Activated T-helper 2 cell treated with anti-CD3 and anti-CD28 coated beads, Interferon-gamma antibody, Interleukin-2, Interleukin-4, amounts not matched to agents 10 μg/mL and 5 μg/mL and 100 μg/mL, durations not matched to agents 14 hours and 24 hours and 36 hours (primary cell): ENCODE measurements at regions not wholly inside any gene's neighbourhood (a gene's known extent, or its start where the extent isn't known, plus 50 kb on each side); places are given as distances from the start of the nearest gene placed in this dataset.
"Not testable (repeated sequence)": the region's sequence is repeated elsewhere in the genome, so short reads cannot be mapped to it uniquely, and the experiment has no call there.

Experiments
- DNase-seq: peaks from one replicate; pipeline ENCODE4 v3.0.0; 2021; ENCODE audit warnings: low spot score
- H3K27ac Mint-ChIP-seq: one replicate; pipeline ENCODE4 v1.8.0; 2021; ENCODE audit warnings: mixed read lengths
- H3K27me3 Mint-ChIP-seq: one replicate; pipeline ENCODE4 v1.8.0; 2021; ENCODE audit warnings: low read depth, mixed read lengths
- H3K36me3 Mint-ChIP-seq: one replicate; pipeline ENCODE4 v1.8.0; 2021; ENCODE audit warnings: low read depth, mixed read lengths
- H3K4me1 Mint-ChIP-seq: one replicate; pipeline ENCODE4 v1.8.0; 2021; ENCODE audit warnings: low read depth, mixed read lengths
- H3K4me3 Mint-ChIP-seq: one replicate; pipeline ENCODE4 v1.8.0; 2021; ENCODE audit warnings: low read depth, mild to moderate bottlenecking, moderate library complexity, mixed read lengths
- H3K9me3 Mint-ChIP-seq: one replicate; pipeline ENCODE4 v1.8.0; 2021; ENCODE audit warnings: mixed read lengths
- intact Hi-C: fragments of 100-400 bp; cut with micrococcal nuclease; formaldehyde crosslinking; loops from one replicate; pipeline ENCODE4 v1.15.1; 2023

DNA sequence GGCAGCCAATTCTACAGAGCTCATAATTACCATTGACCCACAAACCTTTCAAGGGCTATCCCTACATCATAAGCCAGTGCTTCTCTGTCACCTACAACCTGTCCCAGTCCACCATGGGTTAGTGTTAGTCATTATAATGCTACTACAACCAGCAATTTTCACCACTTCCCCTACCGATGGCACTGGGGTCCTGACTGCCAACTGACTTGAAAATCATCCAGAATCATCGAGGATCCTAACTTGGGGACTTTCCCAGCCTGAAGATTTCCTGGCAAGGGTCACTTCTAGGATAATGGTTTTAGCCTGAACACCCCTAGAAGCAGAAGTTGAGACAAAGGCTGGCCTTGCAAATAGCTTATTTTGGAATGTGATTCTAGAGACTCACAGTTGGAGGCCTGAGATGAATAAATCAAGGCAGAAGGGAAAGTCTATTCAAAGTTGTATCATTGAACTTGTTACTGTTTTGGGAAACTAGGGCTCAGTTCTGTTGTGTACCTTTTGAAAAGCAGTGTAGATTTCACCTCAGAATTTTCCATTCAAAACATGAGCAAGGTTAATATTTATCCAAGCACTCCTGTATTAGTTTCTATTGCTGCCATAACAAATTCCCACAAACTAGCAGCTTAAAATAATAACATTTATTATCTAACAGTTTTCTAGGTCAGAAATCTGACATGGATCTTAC is 633.0 kb downstream of the LRRC70 start:
- Mint-ChIP-seq H3K27ac (no peak overlapping the region), H3K4me3 (no peak overlapping the region), H3K4me1 (no peaks in the 10 kb centered on the region), H3K27me3 (no peaks in the 10 kb centered on the region), H3K9me3 (no peaks in the 10 kb centered on the region), H3K36me3 (no peaks in the 10 kb centered on the region)
- DNase-seq, result no peak
- intact Hi-C loops, result no loop called here

DNA sequence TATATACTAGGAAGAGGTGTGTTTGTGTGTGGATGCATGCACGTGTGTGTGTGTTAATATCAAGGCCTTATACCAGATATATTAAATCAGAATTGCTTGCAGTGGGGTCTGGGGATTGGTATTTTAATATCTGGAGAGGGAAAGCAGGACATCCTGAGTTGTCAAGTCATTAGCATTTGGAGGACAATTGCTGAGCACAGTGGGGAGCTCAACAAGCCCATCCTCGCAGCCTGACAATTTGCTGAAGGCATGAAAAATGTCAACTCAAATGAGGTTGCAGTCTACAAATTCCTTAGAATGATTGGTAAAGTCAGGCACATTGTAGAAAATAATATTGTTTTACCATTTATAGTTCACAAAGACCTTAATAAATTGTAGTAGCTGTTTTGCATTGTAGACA is 627.4 kb downstream of the LRRC70 start:
- intact Hi-C loops, result no loop called here
- H3K36me3 Mint-ChIP-seq, result no peaks in the 10 kb centered on the region
- DNase-seq, result no peak
- H3K9me3 Mint-ChIP-seq, result peaks cover 8% of the 10 kb centered on the region
- no peak overlapping the region for H3K4me3 Mint-ChIP-seq
- H3K4me1 Mint-ChIP-seq, result no peaks in the 10 kb centered on the region
- no peaks in the 10 kb centered on the region for H3K27me3 Mint-ChIP-seq
- no peak overlapping the region for H3K27ac Mint-ChIP-seq

DNA sequence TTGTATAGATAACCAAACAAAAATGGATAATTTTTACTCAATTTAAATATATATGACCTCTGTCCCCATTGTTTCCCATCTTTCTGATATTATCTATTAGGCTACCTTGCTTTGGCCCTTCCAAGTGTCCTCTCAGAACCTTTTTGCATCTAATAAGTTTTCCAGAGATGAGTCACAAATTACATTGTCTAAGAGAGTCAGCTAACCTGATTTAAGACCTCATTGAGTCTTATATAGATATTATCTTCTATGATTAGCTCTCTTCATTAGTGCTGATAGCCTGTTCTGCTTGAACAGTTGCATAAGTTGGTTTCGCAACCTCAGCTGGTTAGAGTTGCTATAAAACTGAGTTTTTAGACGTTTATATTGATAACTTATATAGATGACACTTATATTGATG is 623.1 kb downstream of the LRRC70 start:
- intact Hi-C loops, result no loop called here
- no peaks in the 10 kb centered on the region for H3K4me1 Mint-ChIP-seq
- no peak for DNase-seq
- H3K27me3 Mint-ChIP-seq, result no peaks in the 10 kb centered on the region
- no peak overlapping the region for H3K4me3 Mint-ChIP-seq
- H3K27ac Mint-ChIP-seq, result no peak overlapping the region
- no peaks in the 10 kb centered on the region for H3K36me3 Mint-ChIP-seq
- peaks cover 8% of the 10 kb centered on the region for H3K9me3 Mint-ChIP-seq

DNA sequence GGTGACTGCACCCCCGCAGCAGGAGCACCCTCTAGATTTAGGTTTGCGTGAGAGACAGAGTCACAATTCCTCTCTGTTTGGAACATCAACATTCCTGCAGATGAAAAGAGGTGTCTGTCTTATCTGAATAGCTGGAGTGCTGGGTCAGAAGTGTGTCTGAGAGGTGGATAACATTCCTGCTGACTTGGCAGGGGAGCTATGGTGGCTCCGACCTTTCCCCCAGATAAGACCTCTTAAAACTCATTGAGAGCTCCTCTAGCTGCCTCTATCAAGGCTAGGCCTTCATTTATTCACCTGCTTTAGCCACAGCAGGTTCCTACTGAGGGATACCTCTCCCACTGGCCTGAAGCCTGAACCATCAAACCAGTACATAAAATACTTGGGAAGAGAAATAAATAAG is 615.5 kb downstream of the LRRC70 start:
- H3K4me3 Mint-ChIP-seq, result no peak overlapping the region
- no peaks in the 10 kb centered on the region for H3K36me3 Mint-ChIP-seq
- H3K4me1 Mint-ChIP-seq, result no peaks in the 10 kb centered on the region
- H3K27ac Mint-ChIP-seq, result no peak overlapping the region
- H3K27me3 Mint-ChIP-seq, result no peaks in the 10 kb centered on the region
- no peak for DNase-seq
- H3K9me3 Mint-ChIP-seq, result no peaks in the 10 kb centered on the region
- intact Hi-C loops, result no loop called here

DNA sequence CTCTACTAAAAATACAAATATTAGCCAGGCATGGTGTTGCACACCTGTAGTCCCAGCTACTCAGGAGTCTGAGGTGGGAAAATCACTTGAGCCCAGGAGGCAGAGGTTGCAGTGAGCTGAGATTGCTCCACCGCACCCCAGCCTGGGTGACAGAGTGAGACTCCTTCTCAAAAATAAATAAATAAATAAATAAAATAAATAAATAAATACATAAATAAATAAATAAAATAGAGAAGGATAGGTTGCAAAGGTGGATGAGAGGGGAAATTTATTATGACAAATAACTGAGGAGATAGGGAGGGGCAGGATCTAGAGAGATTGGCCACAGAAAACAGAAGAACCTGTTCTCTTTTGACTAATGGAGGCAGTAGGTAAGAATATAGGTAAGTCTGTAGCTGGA is 601.6 kb downstream of the LRRC70 start:
- H3K36me3 Mint-ChIP-seq, DNase-seq, intact Hi-C loops, H3K4me3 Mint-ChIP-seq, H3K9me3 Mint-ChIP-seq, H3K27ac Mint-ChIP-seq, H3K27me3 Mint-ChIP-seq, H3K4me1 Mint-ChIP-seq: not testable (repeated sequence)

DNA sequence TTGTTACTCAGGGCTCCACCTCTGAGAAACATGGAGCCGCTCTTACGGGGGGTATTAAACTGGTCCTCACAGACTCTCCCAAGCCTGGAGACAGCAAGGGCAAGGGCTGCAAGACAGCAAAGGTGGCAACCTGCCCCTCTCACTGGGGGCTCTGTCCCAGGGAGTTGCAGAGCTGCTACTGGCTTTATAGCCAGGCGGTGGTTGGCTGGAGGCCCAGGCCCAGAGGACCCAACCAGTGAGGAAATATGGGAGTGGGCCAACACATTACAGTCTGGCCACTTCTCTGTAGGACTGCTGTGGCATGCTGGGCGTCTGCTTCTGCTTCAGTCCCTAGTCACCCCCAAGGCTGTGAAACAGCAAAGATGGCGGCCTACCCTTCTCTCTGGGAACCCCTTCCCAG is 597.2 kb downstream of the LRRC70 start:
- intact Hi-C loops, result no loop called here
- Mint-ChIP-seq H3K27ac (no peak overlapping the region), H3K36me3 (no peaks in the 10 kb centered on the region), H3K4me1 (no peaks in the 10 kb centered on the region), H3K4me3 (no peak overlapping the region), H3K9me3 (no peaks in the 10 kb centered on the region), H3K27me3 (no peaks in the 10 kb centered on the region)
- no peak for DNase-seq

DNA sequence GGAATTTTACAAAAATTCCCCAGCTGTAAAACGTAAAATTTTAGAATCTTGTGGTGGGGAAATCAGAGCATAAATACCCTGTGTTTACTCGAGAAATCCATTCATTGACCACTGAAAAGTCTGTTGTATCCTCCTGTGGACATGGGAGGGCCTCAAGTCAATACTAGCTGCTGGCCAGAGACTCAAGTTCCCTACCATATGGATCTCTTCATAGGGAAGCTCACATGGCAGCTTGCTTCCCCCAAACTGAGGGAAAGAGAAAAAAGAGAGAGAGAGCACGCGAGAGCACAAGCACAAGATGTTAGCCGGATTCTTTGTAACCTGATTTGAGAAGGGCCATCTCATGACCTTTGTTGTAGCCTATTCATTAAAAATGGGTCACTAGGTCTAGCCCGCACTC is 591.9 kb downstream of the LRRC70 start:
- Mint-ChIP-seq H3K27ac (no peak overlapping the region), H3K27me3 (no peaks in the 10 kb centered on the region), H3K4me3 (no peak overlapping the region), H3K36me3 (no peaks in the 10 kb centered on the region), H3K4me1 (no peaks in the 10 kb centered on the region), H3K9me3 (no peaks in the 10 kb centered on the region)
- intact Hi-C loops, result no loop called here
- no peak for DNase-seq

DNA sequence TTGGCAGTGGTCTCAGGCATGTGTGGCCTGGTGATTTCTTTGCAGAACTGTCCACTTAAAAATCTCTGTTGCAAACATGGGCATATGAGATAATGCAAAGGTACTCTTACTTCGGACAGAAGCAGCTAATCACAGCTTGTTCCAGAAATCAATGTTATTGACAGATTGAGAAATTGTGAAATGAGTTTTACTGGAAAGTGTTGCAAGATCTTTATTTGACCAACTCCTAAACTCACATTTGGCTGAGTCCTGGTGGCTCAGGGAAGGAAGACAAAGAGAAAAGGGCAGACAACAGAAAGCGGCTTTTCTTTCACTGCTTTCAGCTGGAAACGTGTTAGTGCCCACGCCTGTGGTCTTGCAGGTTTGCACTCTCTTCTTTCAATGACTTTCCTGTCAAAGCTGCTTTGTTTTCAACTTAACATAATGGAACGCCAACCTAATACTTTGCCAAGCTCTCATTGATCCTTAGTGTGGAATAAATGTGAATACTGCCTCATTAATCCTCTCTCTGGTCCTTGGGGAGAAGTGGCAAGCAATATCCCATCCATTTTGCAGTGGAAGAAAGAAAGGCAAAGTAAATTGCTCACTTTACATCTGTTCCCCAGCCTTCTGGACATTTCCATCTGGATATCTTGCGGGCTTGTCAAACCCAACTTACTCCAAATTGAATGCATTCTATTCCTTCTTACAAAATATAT is 586.4 kb downstream of the LRRC70 start:
- H3K4me3 Mint-ChIP-seq, result no peak overlapping the region
- intact Hi-C loops, result no loop called here
- no peaks in the 10 kb centered on the region for H3K9me3 Mint-ChIP-seq
- DNase-seq, result no peak
- H3K27me3 Mint-ChIP-seq, result no peaks in the 10 kb centered on the region
- H3K27ac Mint-ChIP-seq, result no peak overlapping the region
- no peaks in the 10 kb centered on the region for H3K4me1 Mint-ChIP-seq
- no peaks in the 10 kb centered on the region for H3K36me3 Mint-ChIP-seq

DNA sequence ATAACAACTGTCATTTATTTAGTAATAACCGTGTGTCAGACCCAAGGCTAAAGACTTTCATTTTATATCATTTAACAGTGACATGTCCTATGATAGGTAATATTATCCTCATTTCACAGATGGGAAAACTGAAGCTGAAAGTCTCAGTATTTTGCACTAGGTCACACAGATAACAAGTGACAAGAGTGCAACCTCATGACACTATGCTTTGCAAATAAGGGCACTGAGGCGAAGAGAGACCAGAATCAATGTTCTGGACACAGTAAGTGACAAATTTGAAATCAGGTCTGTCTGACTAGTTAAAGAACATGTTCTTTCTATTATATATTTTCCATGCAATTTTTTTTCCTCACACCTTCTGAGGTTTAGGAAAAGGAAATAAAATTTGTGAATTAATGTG is 585.7 kb downstream of the LRRC70 start:
- no peak overlapping the region for H3K4me3 Mint-ChIP-seq
- no peaks in the 10 kb centered on the region for H3K36me3 Mint-ChIP-seq
- H3K27ac Mint-ChIP-seq, result no peak overlapping the region
- intact Hi-C loops, result no loop called here
- H3K9me3 Mint-ChIP-seq, result no peaks in the 10 kb centered on the region
- no peaks in the 10 kb centered on the region for H3K27me3 Mint-ChIP-seq
- no peaks in the 10 kb centered on the region for H3K4me1 Mint-ChIP-seq
- no peak for DNase-seq

DNA sequence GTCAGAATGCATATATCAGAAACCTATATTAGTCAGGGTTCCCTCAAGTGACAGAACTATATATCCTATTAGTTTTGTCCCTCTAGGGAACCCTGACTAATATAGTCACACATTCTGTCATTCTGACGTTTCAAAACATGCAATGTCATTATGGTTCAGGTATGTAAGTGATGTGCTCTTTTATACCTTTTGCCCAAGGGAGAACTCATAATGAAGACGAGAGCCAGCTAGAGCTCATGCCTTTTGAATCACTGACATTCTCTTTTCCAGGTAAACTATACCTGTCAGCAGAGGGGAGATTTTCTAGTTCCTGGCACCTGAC is 576.7 kb downstream of the LRRC70 start:
- H3K36me3 Mint-ChIP-seq, result no peaks in the 10 kb centered on the region
- H3K27me3 Mint-ChIP-seq, result no peaks in the 10 kb centered on the region
- H3K4me1 Mint-ChIP-seq, result no peaks in the 10 kb centered on the region
- H3K9me3 Mint-ChIP-seq, result no peaks in the 10 kb centered on the region
- H3K4me3 Mint-ChIP-seq, result no peak overlapping the region
- no peak overlapping the region for H3K27ac Mint-ChIP-seq
- DNase-seq, result no peak
- intact Hi-C loops, result no loop called here

DNA sequence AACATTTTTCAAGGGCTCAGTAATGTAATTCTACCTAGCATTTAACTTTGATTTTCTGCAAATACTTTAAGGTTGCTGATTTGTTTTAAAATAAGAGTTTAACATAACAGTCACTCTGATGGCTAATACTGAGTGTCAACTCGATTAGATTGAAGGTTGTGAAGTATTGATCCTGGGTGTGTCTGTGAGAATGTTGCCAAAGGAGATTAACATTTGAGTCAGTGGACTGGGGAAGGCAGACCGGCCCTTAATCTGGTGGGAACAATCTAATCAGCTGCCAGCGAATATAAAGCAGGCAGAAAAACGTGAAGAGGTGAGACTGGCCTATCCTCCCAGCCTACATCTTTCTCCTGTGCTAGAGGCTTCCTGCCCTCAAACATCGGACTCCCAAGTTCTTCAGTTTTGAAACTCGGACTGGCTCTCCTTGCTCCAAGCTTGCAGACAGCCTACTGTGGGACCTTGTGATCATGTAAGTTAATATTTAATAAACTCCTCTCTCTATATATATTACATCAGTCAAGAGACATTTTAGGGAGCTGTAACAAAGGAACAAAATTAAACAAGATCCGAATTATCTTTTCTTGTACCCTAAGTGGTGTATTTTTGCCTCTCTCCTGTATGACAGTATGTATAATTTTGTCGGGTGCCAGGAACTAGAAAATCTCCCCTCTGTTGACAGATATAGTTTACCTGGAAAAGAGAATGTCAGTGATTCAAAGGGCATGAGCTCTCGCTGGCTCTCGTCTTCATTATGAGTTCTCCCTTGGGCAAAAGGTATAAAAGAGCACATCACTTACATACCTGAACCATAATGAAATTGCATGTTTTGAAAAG is 576.1 kb downstream of the LRRC70 start:
- Mint-ChIP-seq H3K4me1 (no peaks in the 10 kb centered on the region), H3K4me3 (no peak overlapping the region), H3K36me3 (no peaks in the 10 kb centered on the region), H3K9me3 (no peaks in the 10 kb centered on the region), H3K27ac (no peak overlapping the region), H3K27me3 (no peaks in the 10 kb centered on the region)
- no peak for DNase-seq
- intact Hi-C loops, result no loop called here

DNA sequence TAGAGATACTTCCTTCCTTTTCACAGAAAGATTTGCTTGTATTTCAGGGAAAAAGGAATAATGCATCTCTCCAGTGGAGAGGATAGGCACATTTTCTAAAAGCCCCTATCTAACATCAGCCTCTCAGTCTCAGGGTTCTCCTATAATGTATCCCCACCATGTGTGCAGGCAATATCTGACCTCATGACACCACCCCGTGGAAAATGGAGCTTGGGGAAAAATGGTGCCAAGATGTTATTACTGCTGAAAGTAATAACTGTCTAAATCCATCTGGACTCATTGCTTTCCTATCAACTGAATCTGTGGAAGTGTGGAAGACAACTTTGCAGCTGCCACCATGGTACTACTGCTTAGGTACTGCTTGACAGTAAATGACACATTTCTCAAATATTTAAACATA is 574.3 kb downstream of the LRRC70 start:
- no peaks in the 10 kb centered on the region for H3K9me3 Mint-ChIP-seq
- H3K4me1 Mint-ChIP-seq, result no peaks in the 10 kb centered on the region
- intact Hi-C loops, result no loop called here
- H3K4me3 Mint-ChIP-seq, result no peak overlapping the region
- H3K27ac Mint-ChIP-seq, result no peak overlapping the region
- H3K36me3 Mint-ChIP-seq, result no peaks in the 10 kb centered on the region
- H3K27me3 Mint-ChIP-seq, result no peaks in the 10 kb centered on the region
- DNase-seq, result no peak

DNA sequence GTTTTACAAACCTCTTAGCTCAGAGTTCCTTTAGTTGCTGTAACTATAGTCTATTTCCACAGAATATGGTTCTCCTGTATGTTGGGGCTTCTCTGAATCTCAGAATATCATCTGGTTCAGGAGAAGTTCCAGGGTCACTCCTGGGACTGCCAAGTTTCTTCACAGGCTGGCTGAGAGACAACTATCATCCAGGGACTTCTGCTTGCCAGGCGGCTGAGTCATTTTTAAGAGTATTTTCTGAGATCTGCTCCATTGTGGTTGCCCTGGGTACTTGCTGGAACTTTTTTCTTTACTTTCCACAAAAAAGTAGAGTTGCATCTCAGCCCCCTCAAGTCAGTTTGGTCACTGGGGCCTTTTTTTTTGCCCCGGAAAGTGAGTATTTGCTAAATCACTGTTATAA is 566.5 kb downstream of the LRRC70 start:
- Mint-ChIP-seq H3K9me3 (no peaks in the 10 kb centered on the region), H3K36me3 (no peaks in the 10 kb centered on the region), H3K27ac (no peak overlapping the region), H3K27me3 (no peaks in the 10 kb centered on the region), H3K4me1 (no peaks in the 10 kb centered on the region), H3K4me3 (no peak overlapping the region)
- intact Hi-C loops, result no loop called here
- DNase-seq, result no peak
